ENCODE measurements at regions not wholly inside any gene's neighbourhood (a gene's known extent, or its start where the extent isn't known, plus 50 kb on each side); places are given as distances from the start of the nearest gene placed in this dataset.

GRCh38 chrX:39356119-39356807 is 555.0 kb downstream of the MID1IP1 start:
- no peak for DNase-seq

- no peak for DNase-seq
Measured at GRCh38 chrX:39360101-39360500, 558.8 kb downstream of the MID1IP1 start.

GRCh38 chrX:39361736-39362135 is 560.5 kb downstream of the MID1IP1 start:
- no peak for DNase-seq

- DNase-seq: no peak
Measured at GRCh38 chrX:39367416-39367815, 566.2 kb downstream of the MID1IP1 start.

GRCh38 chrX:39372115-39372514 is 570.9 kb downstream of the MID1IP1 start:
- DNase-seq: no peak

GRCh38 chrX:39377157-39377556 is 575.9 kb downstream of the MID1IP1 start:
- DNase-seq: no peak

GRCh38 chrX:39377773-39378172 is 576.5 kb downstream of the MID1IP1 start:
- DNase-seq: no peak

- no peak for DNase-seq
Measured at GRCh38 chrX:39381422-39381821, 580.2 kb downstream of the MID1IP1 start.

- no peak for DNase-seq
Measured at GRCh38 chrX:39384996-39385395, 583.7 kb downstream of the MID1IP1 start.

- no peak for DNase-seq
Measured at GRCh38 chrX:39388730-39389129, 587.5 kb downstream of the MID1IP1 start.

GRCh38 chrX:39396358-39396995 is 595.2 kb downstream of the MID1IP1 start:
- DNase-seq: no peak

GRCh38 chrX:39397561-39398199 is 596.4 kb downstream of the MID1IP1 start:
- no peak for DNase-seq

- DNase-seq: no peak
Measured at GRCh38 chrX:39398215-39398962, 597.1 kb downstream of the MID1IP1 start.

GRCh38 chrX:39398963-39399261 is 597.7 kb downstream of the MID1IP1 start:
- no peak for DNase-seq

GRCh38 chrX:39399387-39399786 is 598.1 kb downstream of the MID1IP1 start:
- DNase-seq: no peak

- no peak for DNase-seq
Measured at GRCh38 chrX:39401483-39402110, 600.3 kb downstream of the MID1IP1 start.

GRCh38 chrX:39402158-39402557 is 600.9 kb downstream of the MID1IP1 start:
- no peak for DNase-seq

GRCh38 chrX:39406799-39407198 is 605.5 kb downstream of the MID1IP1 start:
- DNase-seq: no peak

- DNase-seq: no peak
Measured at GRCh38 chrX:39409246-39409917, 608.1 kb downstream of the MID1IP1 start.

GRCh38 chrX:39414290-39414854 is 613.1 kb downstream of the MID1IP1 start:
- no peak for DNase-seq

GRCh38 chrX:39416547-39417260 is 615.4 kb downstream of the MID1IP1 start:
- DNase-seq: no peak

- DNase-seq: no peak
Measured at GRCh38 chrX:39418254-39418704, 617.0 kb downstream of the MID1IP1 start.

Data from bone marrow (tissue), 2 donors.